SK-N-SH (cell line): ENCODE measurements at regions not wholly inside any gene's neighbourhood (a gene's known extent, or its start where the extent isn't known, plus 50 kb on each side); places are given as distances from the start of the nearest gene placed in this dataset.

Experiments
- CTCF ChIA-PET: fragments of 300-600, 350-600 bp; formaldehyde crosslinking; extraction: SDS; loops from one replicate; lab custom pipeline; 2021; lab: Yijun Ruan, JAX
- POLR2A ChIA-PET: fragments of 350-600 bp; sonication (Branson Sonifier 250); formaldehyde crosslinking; extraction: SDS; loops from one replicate; lab custom pipeline; 2020; ENCODE audit warnings: antibody characterized with exemption, inconsistent platforms; lab: Yijun Ruan, JAX
- DNase-seq: peaks from one replicate; pipeline ENCODE4 v3.0.0; 2012
- H2AFZ ChIP-seq: fragments of 200-600 bp; sonication (generic); 2 replicates; pipeline ENCODE4 v1.8.1; 2016; ENCODE audit warnings: antibody characterized with exemption, mild to moderate bottlenecking, low read depth
- H3F3A ChIP-seq: fragments of 200-600 bp; sonication (generic); replicated peaks from 2 replicates; pipeline ENCODE3; 2016; ENCODE audit warnings: antibody characterized with exemption, mild to moderate bottlenecking; ENCODE audit not compliant: insufficient read depth
- H3K27ac ChIP-seq, 2 experiments: fragments of 200-500 bp in 1 of 2; fragments of 200-600 bp in 1 of 2; sonication (Bioruptor generic) in 1 of 2; sonication (generic), shearing (Covaris generic) in 1 of 2; 2 replicates each; pipeline versions ENCODE4 v1.5.1 to v1.6.1; 2014 to 2016; ENCODE audit warnings: low read depth in 2 of 2, inconsistent platforms in 1 of 2, low read length in 1 of 2, mild to moderate bottlenecking in 1 of 2, mixed read lengths in 1 of 2
- H3K27me3 ChIP-seq: fragments of 200-600 bp; sonication (generic), shearing (Covaris generic); 2 replicates; pipeline ENCODE4 v1.6.1; 2016; ENCODE audit warnings: mixed run types; ENCODE audit not compliant: insufficient read depth
- H3K36me3 ChIP-seq, 2 experiments: fragments of 200-500 bp in 1 of 2; fragments of 200-600 bp in 1 of 2; sonication (Bioruptor generic) in 1 of 2; sonication (generic) in 1 of 2; replicated peaks in 1 of 2; 2 replicates each; pipeline versions ENCODE3 to v1.5.1; 2014 to 2016; ENCODE audit warnings: low read length in 1 of 2, mild to moderate bottlenecking in 1 of 2; ENCODE audit not compliant: insufficient read depth in 2 of 2, control insufficient read depth in 1 of 2
- H3K4me1 ChIP-seq, 2 experiments: fragments of 200-500 bp in 1 of 2; fragments of 200-600 bp in 1 of 2; sonication (Bioruptor generic) in 1 of 2; sonication (generic), shearing (Covaris generic) in 1 of 2; 2 replicates each; pipeline versions ENCODE4 v1.5.1 to v1.6.1; 2014 to 2016; ENCODE audit warnings: low read depth in 1 of 2, low read length in 1 of 2, mixed run types in 1 of 2; ENCODE audit not compliant: insufficient read depth in 2 of 2, control insufficient read depth in 1 of 2
- H3K4me2 ChIP-seq: fragments of 200-600 bp; sonication (generic), shearing (Covaris generic); 2 replicates; pipeline ENCODE4 v1.6.1; 2017; ENCODE audit warnings: mixed run types
- H3K4me3 ChIP-seq, 2 experiments: fragments of 200-500 bp in 1 of 2; fragments of 200-600 bp in 1 of 2; sonication (Bioruptor generic) in 1 of 2; sonication (generic), shearing (Covaris generic) in 1 of 2; 2 replicates each; pipeline versions ENCODE4 v1.5.1 to v1.8.1; 2014 to 2016; ENCODE audit warnings: low read depth in 2 of 2, inconsistent platforms in 1 of 2, low read length in 1 of 2, mild to moderate bottlenecking in 1 of 2, mixed read lengths in 1 of 2, moderate library complexity in 1 of 2
- H3K79me2 ChIP-seq: fragments of 200-600 bp; sonication (generic); 2 replicates; pipeline ENCODE4 v1.8.1; 2017; ENCODE audit warnings: mild to moderate bottlenecking; ENCODE audit not compliant: insufficient read depth
- H3K9ac ChIP-seq: fragments of 200-600 bp; sonication (generic); 2 replicates; pipeline ENCODE4 v1.6.1; 2017; ENCODE audit warnings: mixed run types
- H3K9me2 ChIP-seq: fragments of 200-600 bp; sonication (generic); 2 replicates; pipeline ENCODE4 v1.6.1; 2017; ENCODE audit warnings: mixed run types
- H3K9me3 ChIP-seq: fragments of 200-600 bp; sonication (generic); 2 replicates; pipeline ENCODE4 v1.6.1; 2017; ENCODE audit warnings: mixed run types, mild to moderate bottlenecking, moderate library complexity
- H4K20me1 ChIP-seq: fragments of 200-600 bp; sonication (generic); 2 replicates; pipeline ENCODE4 v1.6.1; 2017; ENCODE audit warnings: mild to moderate bottlenecking, mixed run types; ENCODE audit not compliant: insufficient read depth
- CHD2 ChIP-seq: fragments of 150-350 bp; IDR thresholded peaks from 2 replicates; pipeline ENCODE4 v1.6.1; 2018; ENCODE audit warnings: low read length; ENCODE audit not compliant: partially characterized antibody
- EZH2phosphoT487 ChIP-seq: fragments of 200-600 bp; sonication (generic); IDR thresholded peaks from 2 replicates; pipeline ENCODE4 v1.6.1; 2017; ENCODE audit warnings: low read depth, mixed run types, mild to moderate bottlenecking, antibody characterized with exemption, moderate library complexity, borderline replicate concordance
- FOXJ3 ChIP-seq: sonication (generic); formaldehyde crosslinking; IDR thresholded peaks from 2 replicates; pipeline ENCODE4 v1.5.1; 2020; ENCODE audit warnings: mild to moderate bottlenecking, missing genetic modification reagents
- GABPA ChIP-seq: IDR thresholded peaks from 2 replicates; pipeline ENCODE4 v1.4.0; 2012; ENCODE audit warnings: low read depth, mild to moderate bottlenecking
- GATA2 ChIP-seq: sonication (generic); formaldehyde crosslinking; IDR thresholded peaks from 2 replicates; pipeline ENCODE4 v1.5.0; 2020; ENCODE audit warnings: mild to moderate bottlenecking, missing genetic modification reagents
- JUND ChIP-seq: IDR thresholded peaks from 2 replicates; pipeline ENCODE4 v1.4.0; 2012
- NFIC ChIP-seq: IDR thresholded peaks from 2 replicates; pipeline ENCODE4 v1.4.0; 2012; ENCODE audit warnings: borderline replicate concordance
- NRF1 ChIP-seq: IDR thresholded peaks from 2 replicates; pipeline ENCODE4 v1.6.1; 2012; ENCODE audit warnings: low read depth, mild to moderate bottlenecking, low read length
- RAD21 ChIP-seq: IDR thresholded peaks from 2 replicates; pipeline ENCODE4 v1.6.1; 2012; ENCODE audit warnings: mild to moderate bottlenecking, low read length
- RCOR1 ChIP-seq: fragments of 150-350 bp; IDR thresholded peaks from 2 replicates; pipeline ENCODE4 v1.6.1; 2017; ENCODE audit warnings: antibody characterized with exemption, low read length
- RXRA ChIP-seq: IDR thresholded peaks from 2 replicates; pipeline ENCODE4 v1.4.0; 2012; ENCODE audit warnings: low read depth, mild to moderate bottlenecking, borderline replicate concordance
- SMC3 ChIP-seq: IDR thresholded peaks from 2 replicates; pipeline ENCODE4 v1.6.1; 2012; ENCODE audit warnings: low read depth, low read length, improper control_type of control experiment
- TAF1 ChIP-seq: IDR thresholded peaks from 2 replicates; pipeline ENCODE4 v1.6.1; 2012; ENCODE audit warnings: low read depth, mild to moderate bottlenecking, low read length, moderate library complexity, borderline replicate concordance
- TCF12 ChIP-seq: IDR thresholded peaks from 2 replicates; pipeline ENCODE4 v1.4.0; 2012
- TEAD4 ChIP-seq: IDR thresholded peaks from 2 replicates; pipeline ENCODE4 v1.4.0; 2012; ENCODE audit warnings: mild to moderate bottlenecking, borderline replicate concordance; ENCODE audit not compliant: insufficient read depth
- ZBTB33 ChIP-seq: IDR thresholded peaks from 2 replicates; pipeline ENCODE4 v1.4.0; 2012; ENCODE audit warnings: low read depth, borderline replicate concordance
- WGBS: methylation state at CpG from one replicate; pipeline ENCODE4 v1.1.6; 2017; ENCODE audit warnings: low lambda C conversion rate; 5-methylcytosine and 5-hydroxymethylcytosine counted together
- TF ChIP-seq, protein P1 (sequence below): fragments of 150-350 bp; IDR thresholded peaks from 2 replicates; pipeline ENCODE4 v1.6.1; 2017; ENCODE audit warnings: antibody characterized with exemption, low read length, low read depth, borderline replicate concordance

DNA sequence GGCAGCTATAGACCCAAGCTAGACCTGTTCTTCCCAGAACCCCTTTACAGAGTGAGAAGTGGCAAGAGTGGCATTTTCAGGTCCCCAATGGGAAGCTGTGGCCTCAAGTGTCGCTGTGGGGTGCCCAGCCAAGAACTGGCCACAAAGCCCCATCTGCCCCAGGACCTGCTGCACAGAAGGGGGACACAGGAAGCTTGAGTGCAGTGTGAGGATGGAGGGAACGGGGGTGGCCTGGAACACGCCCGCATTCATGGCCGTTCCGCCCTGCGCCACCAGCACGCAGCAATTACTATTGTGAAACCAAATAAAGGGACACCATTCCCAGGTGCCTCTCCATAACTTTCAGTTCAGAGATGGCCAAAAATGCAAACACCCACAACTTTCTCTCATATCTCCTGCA is 237.6 kb upstream of the TCERG1L start:
- no peak overlapping the region for H3K9ac ChIP-seq
- H4K20me1 ChIP-seq: no peaks in the 10 kb centered on the region
- no peak overlapping the region for H3K4me3 ChIP-seq
- WGBS: 48% methylated on average over 8 of the region's 8 CpGs
- H3K4me1 ChIP-seq: no peaks in the 10 kb centered on the region
- DNase-seq: no peak
- H3K4me2 ChIP-seq: no peak overlapping the region
- H3K36me3 ChIP-seq: no peaks in the 10 kb centered on the region
- no peak overlapping the region for H3K27ac ChIP-seq
- TF ChIP-seq FOXJ3 (no peak), NRF1 (no peak), TAF1 (no peak), GATA2 (CRISPR knock-in tag) (no peak), SMC3 (no peak), JUND (no peak), EZH2phosphoT487 (no peak), ZBTB33 (no peak), TCF12 (no peak)
- peaks cover 3% of the 10 kb centered on the region; the same call in 1 of the 2 replicates for H3K9me3 ChIP-seq
- H3F3A ChIP-seq: no peaks in the 10 kb centered on the region
- H3K27me3 ChIP-seq: no peaks in the 10 kb centered on the region
- no peak overlapping the region for H2AFZ ChIP-seq
- CTCF ChIA-PET: no interaction called here
- POLR2A ChIA-PET: no interaction called here
- H3K9me2 ChIP-seq: no peaks in the 10 kb centered on the region
- no peaks in the 10 kb centered on the region for H3K79me2 ChIP-seq

DNA sequence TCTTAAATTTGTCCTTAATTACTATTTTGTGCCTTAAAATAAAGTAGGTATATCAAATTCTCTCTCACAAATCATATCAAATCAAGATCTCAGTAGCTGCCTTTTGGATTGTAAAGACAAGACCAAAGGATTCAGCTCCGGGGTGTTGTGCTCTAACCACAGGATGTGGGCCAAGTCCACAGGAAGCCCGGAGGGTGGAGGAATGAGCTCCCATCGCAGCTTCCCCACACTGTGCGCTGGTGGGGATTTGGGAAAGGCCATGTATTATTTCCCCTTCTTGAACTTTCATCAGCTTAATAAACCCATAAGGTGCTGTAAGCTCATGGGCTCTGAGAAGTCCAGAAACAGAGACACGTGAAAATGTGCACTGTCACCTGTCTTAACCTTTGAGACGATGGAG is 241.6 kb upstream of the TCERG1L start:
- no peak for DNase-seq
- Histone ChIP-seq H3K36me3 (no peaks in the 10 kb centered on the region), H3F3A (no peaks in the 10 kb centered on the region), H3K9me3 (no peaks in the 10 kb centered on the region), H3K9ac (no peak overlapping the region)
- CTCF ChIA-PET: no interaction called here
- TF ChIP-seq, protein P1, sequence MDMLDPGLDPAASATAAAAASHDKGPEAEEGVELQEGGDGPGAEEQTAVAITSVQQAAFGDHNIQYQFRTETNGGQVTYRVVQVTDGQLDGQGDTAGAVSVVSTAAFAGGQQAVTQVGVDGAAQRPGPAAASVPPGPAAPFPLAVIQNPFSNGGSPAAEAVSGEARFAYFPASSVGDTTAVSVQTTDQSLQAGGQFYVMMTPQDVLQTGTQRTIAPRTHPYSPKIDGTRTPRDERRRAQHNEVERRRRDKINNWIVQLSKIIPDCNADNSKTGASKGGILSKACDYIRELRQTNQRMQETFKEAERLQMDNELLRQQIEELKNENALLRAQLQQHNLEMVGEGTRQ: no peak
- no peak for TF ChIP-seq GABPA
- no peak for TF ChIP-seq RXRA
- TF ChIP-seq SMC3: no peak
- TF ChIP-seq CHD2: no peak
- TF ChIP-seq TEAD4: no peak
- no peak for TF ChIP-seq TCF12
- TF ChIP-seq NFIC: no peak
- TF ChIP-seq RAD21: no peak
- no peak for TF ChIP-seq RCOR1
- TF ChIP-seq, all 33 proteins: peak for 0
- H3K27ac ChIP-seq: no peak overlapping the region
- no peak overlapping the region for H3K4me3 ChIP-seq
- 32% methylated on average over 6 of the region's 6 CpGs for WGBS
- no peak overlapping the region for H2AFZ ChIP-seq
- H3K9me2 ChIP-seq: no peaks in the 10 kb centered on the region
- no peaks in the 10 kb centered on the region for H4K20me1 ChIP-seq
- H3K4me1 ChIP-seq: no peaks in the 10 kb centered on the region
- H3K4me2 ChIP-seq: no peak overlapping the region
- no peaks in the 10 kb centered on the region for H3K27me3 ChIP-seq
- POLR2A ChIA-PET: no interaction called here
- H3K79me2 ChIP-seq: no peaks in the 10 kb centered on the region
